Suprapubic skin (tissue), 4 donors: ENCODE measurements at regions not wholly inside any gene's neighbourhood (a gene's known extent, or its start where the extent isn't known, plus 50 kb on each side); places are given as distances from the start of the nearest gene placed in this dataset.

Experiments used
- CTCF ChIP-seq, 2 donors: fragments of 200-600 bp in 1 of 2; fragments of 450-650 bp in 1 of 2; sonication (generic) in 1 of 2; IDR thresholded peaks; one replicate each; pipeline ENCODE4 v1.5.1; 2016 to 2019; ENCODE audit warnings: antibody characterized with exemption in 2 of 2, mild to moderate bottlenecking in 1 of 2, moderate library complexity in 1 of 2
- EP300 ChIP-seq: sonication (generic); formaldehyde crosslinking; IDR thresholded peaks from one replicate; pipeline ENCODE4 v1.6.1; 2017; ENCODE audit warnings: antibody characterized with exemption
- POLR2A ChIP-seq, 2 donors: fragments of 450-650 bp; IDR thresholded peaks; one replicate each; pipeline ENCODE4 v1.6.1; 2017; ENCODE audit warnings: antibody characterized with exemption in 2 of 2, mild to moderate bottlenecking in 2 of 2, moderate library complexity in 2 of 2
- POLR2AphosphoS5 ChIP-seq, 3 donors: sonication (generic); formaldehyde crosslinking; IDR thresholded peaks; one replicate each; pipeline ENCODE4 v1.6.1; 2017; ENCODE audit warnings: antibody characterized with exemption in 3 of 3

- TF ChIP-seq CTCF (IDR thresholded peaks at IDR 0.05) (no peak), EP300 (no peak), POLR2A (IDR thresholded peaks at IDR 0.05) (no peak), POLR2AphosphoS5 (IDR thresholded peaks at IDR 0.05) (no peak)
Observed at GRCh38 chr20:52869698-52870501, 102.3 kb upstream of the TSHZ2 start.
